ENCODE measurements at regions not wholly inside any gene's neighbourhood (a gene's known extent, or its start where the extent isn't known, plus 50 kb on each side); places are given as distances from the start of the nearest gene placed in this dataset.

DNA sequence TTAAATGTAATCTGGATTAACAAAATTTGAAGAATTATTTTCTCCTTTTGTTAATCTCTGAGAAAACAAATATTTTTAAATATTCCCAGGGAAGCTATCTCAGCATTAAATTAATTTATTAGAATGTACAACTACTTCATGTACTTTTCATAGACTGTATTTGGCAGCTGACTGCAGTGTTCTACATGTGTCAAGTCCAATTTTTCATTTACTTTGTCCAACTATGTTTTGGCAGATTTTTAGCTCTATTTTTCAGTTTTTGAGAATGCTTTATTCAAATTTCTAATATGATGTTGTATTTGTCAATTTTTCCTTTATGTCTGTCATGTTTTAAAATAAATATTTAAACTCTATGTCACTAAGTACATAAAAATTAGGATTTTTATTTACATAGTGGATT is 925.1 kb downstream of the OTOL1 start:
- Histone ChIP-seq H3K27ac (no peak overlapping the region), H3K27me3 (no peaks in the 10 kb centered on the region), H3K36me3 (no peaks in the 10 kb centered on the region), H3K9me3 (no peaks in the 10 kb centered on the region), H3K4me1 (no peaks in the 10 kb centered on the region), H3K4me3 (no peak overlapping the region)
- DNase-seq (ENCODE audit: extremely low spot score in 2 of 2), result no peak
- TF ChIP-seq, protein P1, sequence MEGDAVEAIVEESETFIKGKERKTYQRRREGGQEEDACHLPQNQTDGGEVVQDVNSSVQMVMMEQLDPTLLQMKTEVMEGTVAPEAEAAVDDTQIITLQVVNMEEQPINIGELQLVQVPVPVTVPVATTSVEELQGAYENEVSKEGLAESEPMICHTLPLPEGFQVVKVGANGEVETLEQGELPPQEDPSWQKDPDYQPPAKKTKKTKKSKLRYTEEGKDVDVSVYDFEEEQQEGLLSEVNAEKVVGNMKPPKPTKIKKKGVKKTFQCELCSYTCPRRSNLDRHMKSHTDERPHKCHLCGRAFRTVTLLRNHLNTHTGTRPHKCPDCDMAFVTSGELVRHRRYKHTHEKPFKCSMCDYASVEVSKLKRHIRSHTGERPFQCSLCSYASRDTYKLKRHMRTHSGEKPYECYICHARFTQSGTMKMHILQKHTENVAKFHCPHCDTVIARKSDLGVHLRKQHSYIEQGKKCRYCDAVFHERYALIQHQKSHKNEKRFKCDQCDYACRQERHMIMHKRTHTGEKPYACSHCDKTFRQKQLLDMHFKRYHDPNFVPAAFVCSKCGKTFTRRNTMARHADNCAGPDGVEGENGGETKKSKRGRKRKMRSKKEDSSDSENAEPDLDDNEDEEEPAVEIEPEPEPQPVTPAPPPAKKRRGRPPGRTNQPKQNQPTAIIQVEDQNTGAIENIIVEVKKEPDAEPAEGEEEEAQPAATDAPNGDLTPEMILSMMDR (IDR thresholded peaks at IDR 0.05), result no peak
- TF ChIP-seq POLR2A (IDR thresholded peaks at IDR 0.05), result no peak
- TF ChIP-seq POLR2AphosphoS5 (IDR thresholded peaks at IDR 0.05; ENCODE audit: insufficient read depth in 1 of 2, low read depth in 1 of 2), result no peak
- intact Hi-C loops (cut with DNase I), result no loop called here

DNA sequence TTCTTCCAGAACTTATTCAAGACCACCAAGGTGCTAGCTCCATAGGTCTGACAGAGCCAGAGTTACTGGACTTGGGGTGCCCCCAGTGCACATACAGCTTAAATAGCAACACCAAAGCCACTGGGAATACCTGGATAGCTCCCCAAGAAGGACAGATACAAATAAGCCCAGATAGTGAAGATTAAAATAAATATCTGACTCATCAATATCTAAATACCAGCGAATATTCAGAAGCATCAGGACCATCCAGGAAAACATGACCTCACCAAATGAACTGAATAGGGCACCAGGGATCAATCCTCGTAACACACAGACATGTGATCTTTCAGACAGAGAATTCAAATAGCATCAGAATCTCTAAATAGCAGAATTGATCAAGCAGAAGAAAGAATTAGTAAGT is 931.6 kb downstream of the OTOL1 start:
- H3K4me1 ChIP-seq, result no peaks in the 10 kb centered on the region

DNA sequence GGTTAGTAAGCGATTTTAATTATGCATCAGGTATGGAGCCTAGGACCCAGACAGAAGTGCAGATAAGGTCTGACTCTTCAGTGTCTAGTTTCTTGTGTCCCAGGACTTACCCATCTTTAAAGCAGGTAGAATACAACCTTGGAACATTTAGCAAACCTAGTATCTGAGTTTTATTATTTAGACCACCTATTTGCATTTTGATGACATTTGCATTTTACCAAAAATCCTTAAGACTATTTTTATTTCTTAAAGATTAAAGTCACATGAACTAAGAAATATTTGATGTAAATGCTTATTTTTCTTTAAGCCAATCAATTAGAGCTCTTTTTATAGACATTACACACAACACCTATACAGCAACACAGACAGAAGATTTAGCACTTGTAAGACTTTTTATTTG is 939.1 kb downstream of the OTOL1 start:
- no peaks in the 10 kb centered on the region for H3K4me1 ChIP-seq
- TF ChIP-seq POLR2AphosphoS5 (IDR thresholded peaks at IDR 0.05; ENCODE audit: insufficient read depth in 1 of 2, low read depth in 1 of 2) (no peak), POLR2A (IDR thresholded peaks at IDR 0.05) (no peak)
- TF ChIP-seq, protein P1 (IDR thresholded peaks at IDR 0.05), result no peak
- intact Hi-C loops (cut with DNase I), result no loop called here
- no peaks in the 10 kb centered on the region for H3K27me3 ChIP-seq
- no peak overlapping the region for H3K27ac ChIP-seq
- H3K9me3 ChIP-seq, result no peaks in the 10 kb centered on the region
- H3K36me3 ChIP-seq, result no peaks in the 10 kb centered on the region
- DNase-seq (ENCODE audit: extremely low spot score in 2 of 2), result no peak
- no peak overlapping the region for H3K4me3 ChIP-seq

More for the DNA sequence above, 931.6 kb downstream of the OTOL1 start:
- DNase-seq (ENCODE audit: extremely low spot score in 2 of 2), result no peak
- no peak for TF ChIP-seq POLR2A (IDR thresholded peaks at IDR 0.05)
- Histone ChIP-seq H3K9me3 (no peaks in the 10 kb centered on the region), H3K36me3 (no peaks in the 10 kb centered on the region), H3K27ac (no peak overlapping the region), H3K4me3 (no peak overlapping the region), H3K27me3 (no peaks in the 10 kb centered on the region)
- intact Hi-C loops (cut with DNase I), result no loop called here

DNA sequence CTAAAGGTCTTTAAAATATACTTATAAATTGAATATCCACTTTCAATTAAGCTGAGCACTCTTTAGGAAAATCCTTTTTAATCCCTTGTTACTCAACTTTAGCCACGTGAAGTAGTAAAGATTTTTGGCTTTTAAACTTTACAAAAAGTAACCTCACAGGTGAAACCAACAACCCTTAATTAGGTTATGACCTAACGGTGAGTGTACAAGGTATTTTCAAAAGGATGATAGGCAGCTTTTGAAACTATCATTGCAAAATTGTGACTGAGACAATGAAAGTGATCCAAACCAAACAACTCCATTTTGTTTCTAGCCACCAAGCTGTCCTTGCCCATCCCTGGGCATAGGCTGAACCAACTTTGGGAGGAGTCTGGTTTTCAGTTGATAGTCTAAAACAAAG is 940.2 kb downstream of the OTOL1 start:
- intact Hi-C loops (cut with DNase I), result no loop called here
- no peaks in the 10 kb centered on the region for H3K27me3 ChIP-seq
- no peak overlapping the region for H3K27ac ChIP-seq
- DNase-seq (ENCODE audit: extremely low spot score in 2 of 2), result no peak
- no peaks in the 10 kb centered on the region for H3K36me3 ChIP-seq
- H3K4me1 ChIP-seq, result no peaks in the 10 kb centered on the region
- no peak overlapping the region for H3K4me3 ChIP-seq
- no peaks in the 10 kb centered on the region for H3K9me3 ChIP-seq
- TF ChIP-seq POLR2AphosphoS5 (IDR thresholded peaks at IDR 0.05; ENCODE audit: insufficient read depth in 1 of 2, low read depth in 1 of 2) (no peak), POLR2A (IDR thresholded peaks at IDR 0.05) (no peak)
- TF ChIP-seq, protein P1 (IDR thresholded peaks at IDR 0.05), result no peak

DNA sequence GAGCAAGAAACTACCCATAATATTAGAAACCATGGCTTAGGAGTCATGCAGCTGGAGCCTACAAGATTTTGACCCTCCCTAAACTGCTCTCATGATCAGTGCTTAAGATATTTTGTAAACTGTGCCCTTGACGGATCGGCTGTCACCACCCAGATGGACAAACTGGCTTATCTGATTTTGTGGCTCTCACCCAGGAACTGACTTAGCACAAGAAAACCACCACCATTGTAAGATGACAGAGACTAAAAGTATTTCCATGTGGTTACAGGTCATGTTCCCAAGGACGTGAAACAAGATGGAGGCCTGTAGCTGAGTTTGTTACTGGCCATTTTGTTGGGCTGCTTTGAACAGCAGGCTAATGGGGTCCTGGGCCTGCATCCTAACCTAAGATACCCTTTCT is 940.9 kb downstream of the OTOL1 start:
- DNase-seq (ENCODE audit: extremely low spot score in 2 of 2), result no peak
- intact Hi-C loops (cut with DNase I), result no loop called here

More for the DNA sequence above, 940.9 kb downstream of the OTOL1 start:
- TF ChIP-seq POLR2AphosphoS5 (IDR thresholded peaks at IDR 0.05; ENCODE audit: insufficient read depth in 1 of 2, low read depth in 1 of 2), result no peak
- no peak for TF ChIP-seq POLR2A (IDR thresholded peaks at IDR 0.05)
- TF ChIP-seq, protein P1 (IDR thresholded peaks at IDR 0.05), result no peak
- Histone ChIP-seq H3K27me3 (no peaks in the 10 kb centered on the region), H3K4me3 (no peak overlapping the region), H3K36me3 (no peaks in the 10 kb centered on the region), H3K4me1 (no peaks in the 10 kb centered on the region), H3K9me3 (no peaks in the 10 kb centered on the region), H3K27ac (no peak overlapping the region)
